Mesothelial cell of epicardium (in vitro differentiated cells): ENCODE measurements at regions not wholly inside any gene's neighbourhood (a gene's known extent, or its start where the extent isn't known, plus 50 kb on each side); places are given as distances from the start of the nearest gene placed in this dataset.

Source experiments
- DNase-seq, 2 experiments: peaks; one replicate each; pipeline ENCODE4 v3.0.0; 2021; ENCODE audit warnings: low spot score in 2 of 2; ENCODE audit not compliant: unreplicated experiment in 2 of 2
- H3K27ac Mint-ChIP-seq: 2 replicates; pipeline ENCODE4 v1.8.0; 2021; ENCODE audit warnings: mixed read lengths
- H3K27me3 Mint-ChIP-seq: 2 replicates; pipeline ENCODE4 v1.8.0; 2021; ENCODE audit warnings: low read depth, mixed read lengths
- H3K36me3 Mint-ChIP-seq: 2 replicates; pipeline ENCODE4 v1.8.0; 2021; ENCODE audit warnings: mixed read lengths
- H3K4me1 Mint-ChIP-seq: 2 replicates; pipeline ENCODE4 v1.8.0; 2021; ENCODE audit warnings: mixed read lengths
- H3K4me3 Mint-ChIP-seq: 2 replicates; pipeline ENCODE4 v1.8.0; 2021; ENCODE audit warnings: mild to moderate bottlenecking, moderate library complexity, mixed read lengths
- H3K9me3 Mint-ChIP-seq: 2 replicates; pipeline ENCODE4 v1.8.0; 2021; ENCODE audit warnings: mixed read lengths
- TF ChIP-seq, protein P1 (sequence below): fragments of 200-600 bp; sonication (generic); IDR thresholded peaks from one replicate; pipeline ENCODE4 v1.5.0; 2021; ENCODE audit warnings: antibody characterized with exemption; ENCODE audit not compliant: unreplicated experiment

DNA sequence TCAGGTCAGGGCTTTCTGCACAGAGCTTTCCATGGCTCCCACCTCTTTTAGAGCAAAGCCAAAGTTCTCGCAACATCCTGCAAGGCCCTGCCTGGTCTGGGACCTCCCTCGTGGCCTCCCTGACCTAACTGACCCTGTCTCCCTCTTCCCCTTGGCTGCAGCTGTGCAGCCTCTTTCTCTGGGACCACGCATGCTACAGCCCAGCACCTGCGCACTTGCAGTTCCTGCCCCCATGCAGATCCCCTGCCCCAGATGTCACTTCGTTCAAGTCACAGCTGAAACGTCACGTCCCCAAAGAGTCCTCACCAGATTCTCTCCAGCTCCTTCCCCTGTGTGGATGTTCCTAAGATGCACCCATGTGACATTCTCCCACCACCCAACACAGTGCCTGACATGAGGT is 61.2 kb upstream of the ZNF716 start:
- peaks cover 6% of the 10 kb centered on the region for H3K36me3 Mint-ChIP-seq
- H3K27ac Mint-ChIP-seq = no peak overlapping the region
- no peak for DNase-seq
- H3K9me3 Mint-ChIP-seq = peaks cover 49% of the 10 kb centered on the region
- no peaks in the 10 kb centered on the region for H3K27me3 Mint-ChIP-seq
- no peak overlapping the region for H3K4me3 Mint-ChIP-seq
- TF ChIP-seq, protein P1, sequence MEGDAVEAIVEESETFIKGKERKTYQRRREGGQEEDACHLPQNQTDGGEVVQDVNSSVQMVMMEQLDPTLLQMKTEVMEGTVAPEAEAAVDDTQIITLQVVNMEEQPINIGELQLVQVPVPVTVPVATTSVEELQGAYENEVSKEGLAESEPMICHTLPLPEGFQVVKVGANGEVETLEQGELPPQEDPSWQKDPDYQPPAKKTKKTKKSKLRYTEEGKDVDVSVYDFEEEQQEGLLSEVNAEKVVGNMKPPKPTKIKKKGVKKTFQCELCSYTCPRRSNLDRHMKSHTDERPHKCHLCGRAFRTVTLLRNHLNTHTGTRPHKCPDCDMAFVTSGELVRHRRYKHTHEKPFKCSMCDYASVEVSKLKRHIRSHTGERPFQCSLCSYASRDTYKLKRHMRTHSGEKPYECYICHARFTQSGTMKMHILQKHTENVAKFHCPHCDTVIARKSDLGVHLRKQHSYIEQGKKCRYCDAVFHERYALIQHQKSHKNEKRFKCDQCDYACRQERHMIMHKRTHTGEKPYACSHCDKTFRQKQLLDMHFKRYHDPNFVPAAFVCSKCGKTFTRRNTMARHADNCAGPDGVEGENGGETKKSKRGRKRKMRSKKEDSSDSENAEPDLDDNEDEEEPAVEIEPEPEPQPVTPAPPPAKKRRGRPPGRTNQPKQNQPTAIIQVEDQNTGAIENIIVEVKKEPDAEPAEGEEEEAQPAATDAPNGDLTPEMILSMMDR = no peak
- H3K4me1 Mint-ChIP-seq = no peaks in the 10 kb centered on the region

DNA sequence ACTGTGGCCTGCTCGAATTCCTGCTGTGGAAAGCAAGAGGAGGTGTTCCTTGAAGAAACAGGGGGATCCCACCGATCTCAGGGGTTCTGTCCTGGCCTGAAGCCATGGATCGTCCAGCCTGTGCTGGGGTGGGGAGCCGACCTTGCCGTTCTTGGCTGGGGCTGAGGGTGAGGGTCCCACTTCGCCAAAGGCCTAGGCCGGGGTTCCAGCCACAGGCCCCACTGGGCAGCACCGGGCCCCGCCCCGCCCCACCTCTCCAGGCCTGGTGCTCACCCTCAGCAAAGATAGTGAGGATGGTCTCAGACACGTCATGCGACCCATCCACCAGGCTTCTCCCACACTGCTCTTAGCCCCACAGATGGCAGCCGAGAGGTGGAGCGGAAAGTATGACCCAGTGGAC is 51.4 kb upstream of the ZNF716 start:
- H3K4me3 Mint-ChIP-seq = no peak overlapping the region
- DNase-seq = no peak
- no peaks in the 10 kb centered on the region for H3K4me1 Mint-ChIP-seq
- no peaks in the 10 kb centered on the region for H3K27me3 Mint-ChIP-seq
- peaks cover 38% of the 10 kb centered on the region for H3K9me3 Mint-ChIP-seq
- TF ChIP-seq, protein P1 = no peak
- H3K36me3 Mint-ChIP-seq = peaks cover 6% of the 10 kb centered on the region
- H3K27ac Mint-ChIP-seq = no peak overlapping the region

DNA sequence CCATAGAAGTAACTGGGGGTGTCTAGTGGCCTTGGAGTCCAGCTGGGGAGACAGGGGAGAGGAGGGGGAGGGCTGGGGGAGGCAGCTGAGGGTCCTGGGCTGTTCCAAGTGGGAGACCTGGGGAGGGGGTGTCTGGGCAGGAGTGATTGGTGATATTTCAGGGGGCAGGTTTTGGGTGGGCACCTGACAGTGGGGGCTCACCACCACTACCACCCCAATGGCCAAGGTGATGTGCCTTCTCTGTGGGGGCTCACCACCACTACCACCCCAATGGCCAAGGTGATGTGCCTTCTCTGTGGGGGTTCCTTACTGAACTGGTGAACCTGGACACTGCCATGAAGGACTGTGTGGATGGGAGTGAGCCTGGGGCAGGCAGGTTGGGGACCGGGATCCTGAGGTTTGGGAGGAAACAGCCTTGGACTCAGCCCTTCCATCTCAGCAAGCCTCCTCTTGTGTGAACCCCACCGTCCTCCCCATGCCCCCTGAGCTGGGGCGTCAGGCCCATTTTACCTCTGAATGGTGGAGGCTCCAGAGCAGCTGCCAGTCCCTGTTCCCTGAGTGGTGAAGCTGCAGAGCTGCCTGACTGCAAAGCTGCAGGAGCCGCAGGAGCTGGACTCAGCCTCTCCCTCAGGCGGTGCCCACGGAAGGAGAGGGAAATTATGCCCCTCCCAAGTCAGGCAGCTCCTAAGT is 50.6 kb upstream of the ZNF716 start:
- H3K27me3 Mint-ChIP-seq = no peaks in the 10 kb centered on the region
- no peaks in the 10 kb centered on the region for H3K4me1 Mint-ChIP-seq
- no peak overlapping the region for H3K4me3 Mint-ChIP-seq
- no peak for DNase-seq
- peaks cover 37% of the 10 kb centered on the region for H3K9me3 Mint-ChIP-seq
- TF ChIP-seq, protein P1 = no peak
- no peak overlapping the region for H3K27ac Mint-ChIP-seq
- peaks cover 4% of the 10 kb centered on the region for H3K36me3 Mint-ChIP-seq

DNA sequence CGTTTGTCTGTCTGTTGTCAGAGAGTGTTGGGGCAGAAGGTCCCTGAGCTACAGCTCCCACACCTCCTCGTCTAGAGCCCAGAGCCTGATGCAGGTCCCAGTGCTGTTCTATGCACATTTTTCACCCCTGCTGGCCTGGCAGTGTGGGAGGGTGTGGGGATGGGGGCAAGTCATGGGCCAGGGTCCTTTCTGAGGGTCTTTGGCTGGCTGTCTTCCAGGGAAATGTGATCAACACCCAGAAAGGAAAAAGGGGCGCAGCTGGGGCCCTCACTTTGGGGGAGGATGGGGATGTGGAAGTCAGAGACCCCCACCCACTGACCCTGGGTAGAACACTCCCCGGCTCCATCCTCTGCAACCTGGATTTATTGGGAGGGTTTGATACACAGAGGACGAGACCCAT is 50.0 kb upstream of the ZNF716 start:
- DNase-seq = no peak
- no peaks in the 10 kb centered on the region for H3K27me3 Mint-ChIP-seq
- no peak overlapping the region for H3K27ac Mint-ChIP-seq
- no peaks in the 10 kb centered on the region for H3K4me1 Mint-ChIP-seq
- peaks cover 4% of the 10 kb centered on the region for H3K36me3 Mint-ChIP-seq
- H3K9me3 Mint-ChIP-seq = peaks cover 32% of the 10 kb centered on the region
- TF ChIP-seq, protein P1 = no peak
- H3K4me3 Mint-ChIP-seq = no peak overlapping the region
